Fibroblast of the conjunctiva (primary cell): ENCODE measurements at regions not wholly inside any gene's neighbourhood (a gene's known extent, or its start where the extent isn't known, plus 50 kb on each side); places are given as distances from the start of the nearest gene placed in this dataset.
A peak's percentile ranks its signal among the peaks of the same experiment; 100 is the strongest.

Experiments
- DNase-seq: peaks from one replicate; pipeline ENCODE4 v3.0.0-alpha.2; 2010; ENCODE audit warnings: low read depth

- no peak for DNase-seq
Measured at GRCh38 chr12:115215544-115215943, 531.6 kb upstream of the TBX3 start.

GRCh38 chr12:115213538-115214016 is 529.6 kb upstream of the TBX3 start:
- no peak for DNase-seq

- no peak for DNase-seq
Measured at GRCh38 chr12:115213118-115213517, 529.1 kb upstream of the TBX3 start.

GRCh38 chr12:115212356-115212755 is 528.4 kb upstream of the TBX3 start:
- DNase-seq = no peak

GRCh38 chr12:115210533-115211252 is 526.7 kb upstream of the TBX3 start:
- DNase-seq = no peak

GRCh38 chr12:115209230-115209629 is 525.3 kb upstream of the TBX3 start:
- no peak for DNase-seq

GRCh38 chr12:115208098-115208497 is 524.1 kb upstream of the TBX3 start:
- no peak for DNase-seq

- no peak for DNase-seq
Measured at GRCh38 chr12:115207216-115207915, 523.4 kb upstream of the TBX3 start.

GRCh38 chr12:115206801-115207200 is 522.8 kb upstream of the TBX3 start:
- no peak for DNase-seq

- no peak for DNase-seq
Measured at GRCh38 chr12:115205755-115206308, 521.9 kb upstream of the TBX3 start.

- peak; percentile 35 for DNase-seq
Measured at GRCh38 chr12:115204957-115205754, 521.2 kb upstream of the TBX3 start.

GRCh38 chr12:115203701-115204100 is 519.7 kb upstream of the TBX3 start:
- DNase-seq = no peak

- DNase-seq = no peak
Measured at GRCh38 chr12:115201966-115202365, 518.0 kb upstream of the TBX3 start.

- DNase-seq = peak; percentile 63
Measured at GRCh38 chr12:115199831-115200230, 515.9 kb upstream of the TBX3 start.

GRCh38 chr12:115194857-115195256 is 510.9 kb upstream of the TBX3 start:
- no peak for DNase-seq

GRCh38 chr12:115194448-115194847 is 510.5 kb upstream of the TBX3 start:
- DNase-seq = no peak

- DNase-seq = no peak
Measured at GRCh38 chr12:115191342-115191741, 507.4 kb upstream of the TBX3 start.

- DNase-seq = no peak
Measured at GRCh38 chr12:115190010-115190770, 506.2 kb upstream of the TBX3 start.

- no peak for DNase-seq
Measured at GRCh38 chr12:115185506-115185905, 501.5 kb upstream of the TBX3 start.

- no peak for DNase-seq
Measured at GRCh38 chr12:115183752-115184151, 499.8 kb upstream of the TBX3 start.

- no peak for DNase-seq
Measured at GRCh38 chr12:115177899-115178298, 493.9 kb upstream of the TBX3 start.
